ENCODE measurements at regions not wholly inside any gene's neighbourhood (a gene's known extent, or its start where the extent isn't known, plus 50 kb on each side); places are given as distances from the start of the nearest gene placed in this dataset.

DNA sequence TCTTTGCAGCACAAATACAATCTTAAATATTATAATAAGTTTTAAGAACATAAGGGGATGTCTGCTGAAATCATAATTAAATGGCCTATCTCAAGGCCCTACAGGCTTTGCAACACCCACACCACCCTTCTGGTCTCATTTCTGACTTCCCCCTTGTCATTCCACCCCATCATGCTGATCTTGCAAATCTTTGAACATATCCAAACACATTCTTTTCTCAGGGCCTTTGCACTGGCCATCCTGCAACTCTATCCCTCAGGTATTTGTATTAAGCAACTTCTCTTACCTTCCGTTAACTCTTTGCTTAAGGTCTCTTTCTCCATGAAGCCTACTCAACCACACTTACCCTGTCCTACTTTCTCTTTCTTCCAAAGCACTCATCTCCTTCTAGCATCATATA lies 51.8 kb upstream of the CCDC150 start:
- intact Hi-C loops (cut with DNase I) = no loop called here

DNA sequence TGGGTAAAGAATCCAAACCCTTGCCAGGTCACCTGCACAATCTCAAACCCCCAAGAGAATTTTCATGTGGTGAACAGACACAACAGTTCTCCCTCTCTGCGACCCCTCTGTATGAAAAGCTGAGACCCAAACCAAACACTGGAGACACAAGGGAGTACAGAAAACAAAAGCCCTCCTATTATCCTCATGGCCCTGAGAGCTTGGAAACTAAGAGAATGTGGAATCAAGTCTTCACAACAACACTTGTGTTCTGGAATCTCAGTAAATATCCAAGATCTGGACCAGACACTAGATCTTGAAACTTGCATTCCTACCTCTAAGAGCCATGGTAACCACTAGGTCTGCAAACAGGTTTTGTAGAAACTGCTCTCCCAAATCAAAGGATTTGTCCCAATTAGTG lies 50.1 kb upstream of the CCDC150 start:
- intact Hi-C loops (cut with DNase I) = no loop called here
- DNase-seq (ENCODE audit: low spot score) = no peak

More for the DNA sequence above, 51.8 kb upstream of the CCDC150 start:
- DNase-seq (ENCODE audit: low spot score) = no peak
